HepG2 (cell line): ENCODE measurements at regions not wholly inside any gene's neighbourhood (a gene's known extent, or its start where the extent isn't known, plus 50 kb on each side); places are given as distances from the start of the nearest gene placed in this dataset.

Experiments
- ATAC-seq: fragments of 200-7000 bp; cut with Tn5 transposase; 3 replicates; pipeline ENCODE4 v1.9.1; 2020; ENCODE audit warnings: mild to moderate bottlenecking, moderate library complexity
- BruUV-seq: library from RNA; stranded (reverse); fragments of 400-500 nt; replicated peaks from 2 replicates; lab custom pipeline; 2021; lab: Mats Ljungman, UMichigan
- CTCF ChIA-PET: fragments of 300-600 bp; formaldehyde crosslinking; extraction: SDS; loops from one replicate; lab custom pipeline; 2021; ENCODE audit warnings: low total read pairs, inconsistent platforms, low intra/inter-chr PET ratio; lab: Yijun Ruan, JAX
- POLR2A ChIA-PET: fragments of 350-600 bp; sonication (Branson Sonifier 250); formaldehyde crosslinking; loops from one replicate; lab custom pipeline; 2020; ENCODE audit warnings: antibody characterized with exemption, inconsistent platforms; lab: Yijun Ruan, JAX
- DNase-seq: peaks from one replicate; pipeline ENCODE4 v3.0.0-alpha.2; 2015; ENCODE audit warnings: low spot score
- FAIRE-seq: peaks from 3 replicates; lab custom pipeline; 2011; peaks lifted over from hg19 to GRCh38; lab: Jason Lieb, UNC
- H2AFZ ChIP-seq: one replicate; pipeline ENCODE4 v1.6.1; 2011; ENCODE audit warnings: low read length, inconsistent platforms
- H3K27ac ChIP-seq: fragments of 300-600 bp; 3 replicates; pipeline ENCODE4 v1.8.0; 2011; ENCODE audit warnings: mixed run types, mild to moderate bottlenecking, mixed read lengths, low read length, inconsistent platforms; ENCODE audit not compliant: insufficient read depth; ENCODE audit errors: extremely low read length
- H3K27me3 ChIP-seq, 2 experiments: fragments of 200-600 bp in 1 of 2; 2 replicates in 1 of 2; 3 replicates in 1 of 2; pipeline versions ENCODE4 v1.6.0 to v1.8.0; 2011; ENCODE audit warnings: low read length in 2 of 2, mild to moderate bottlenecking in 2 of 2, moderate library complexity in 2 of 2, inconsistent platforms in 1 of 2; ENCODE audit not compliant: insufficient read depth in 2 of 2, control insufficient read depth in 1 of 2
- H3K36me3 ChIP-seq, 2 experiments: fragments of 200-600 bp in 1 of 2; replicated peaks in 1 of 2; 2 replicates in 1 of 2; 3 replicates in 1 of 2; pipeline versions ENCODE4 v1.5.1 to v1.8.0; 2011; ENCODE audit warnings: low read length in 2 of 2, inconsistent platforms in 1 of 2; ENCODE audit not compliant: insufficient read depth in 2 of 2, control insufficient read depth in 1 of 2
- H3K4me1 ChIP-seq: 2 replicates; pipeline ENCODE4 v1.5.1; 2012; ENCODE audit warnings: low read length, inconsistent platforms; ENCODE audit not compliant: insufficient read depth
- H3K4me2 ChIP-seq: 2 replicates; pipeline ENCODE4 v1.6.0; 2011; ENCODE audit warnings: low read depth, low read length, inconsistent platforms
- H3K4me3 ChIP-seq, 3 experiments: fragments of 200-600 bp in 1 of 3; sonication (generic), shearing (Covaris generic) in 1 of 3; replicated peaks in 1 of 3; 2 replicates each; pipeline ENCODE4 v1.5.1; 2011 to 2016; ENCODE audit warnings: low read length in 3 of 3, inconsistent platforms in 2 of 3, low read depth in 2 of 3, mild to moderate bottlenecking in 2 of 3, control low read depth in 1 of 3, mixed read lengths in 1 of 3; ENCODE audit not compliant: insufficient read depth in 1 of 3
- H3K79me2 ChIP-seq: one replicate; pipeline ENCODE4 v1.6.1; 2011; ENCODE audit warnings: low read length, inconsistent platforms; ENCODE audit not compliant: insufficient read depth
- H3K9ac ChIP-seq: 2 replicates; pipeline ENCODE4 v1.6.0; 2011; ENCODE audit warnings: mild to moderate bottlenecking, low read depth, low read length, inconsistent platforms; ENCODE audit not compliant: insufficient read depth
- H3K9me3 ChIP-seq: 2 replicates; pipeline ENCODE4 v1.5.1; 2012; ENCODE audit warnings: mild to moderate bottlenecking, low read length
- H4K20me1 ChIP-seq: 2 replicates; pipeline ENCODE4 v1.6.0; 2011; ENCODE audit warnings: inconsistent platforms, mild to moderate bottlenecking, low read length, moderate library complexity; ENCODE audit not compliant: insufficient read depth
- DNMT3B ChIP-seq: conservative IDR thresholded peaks from 2 replicates; pipeline ENCODE4 v1.6.1; 2016; ENCODE audit warnings: missing biosample characterization, control low read depth
- GABPB1 ChIP-seq: IDR thresholded peaks from 2 replicates; pipeline ENCODE4 v1.6.1; 2016; ENCODE audit warnings: mild to moderate bottlenecking, missing genetic modification reagents, moderate library complexity, missing compliant biosample characterization
- GZF1 ChIP-seq: sonication (generic); formaldehyde crosslinking; IDR thresholded peaks from 2 replicates; pipeline ENCODE4 v1.5.1; 2020; ENCODE audit warnings: mild to moderate bottlenecking, missing genetic modification reagents
- HNRNPUL1 ChIP-seq: fragments of 200-400 bp; formaldehyde crosslinking; IDR thresholded peaks from 2 replicates; pipeline ENCODE4 v1.6.1; 2017; ENCODE audit warnings: low read depth, mild to moderate bottlenecking, low read length, moderate library complexity
- MAFF ChIP-seq: IDR thresholded peaks from 2 replicates; pipeline ENCODE4 v1.6.1; 2011; ENCODE audit warnings: low read depth, low read length, improper control_type of control experiment
- NBN ChIP-seq: fragments of 450-650 bp; conservative IDR thresholded peaks from 2 replicates; pipeline ENCODE4 v1.6.1; 2017
- RCOR2 ChIP-seq: IDR thresholded peaks from 2 replicates; pipeline ENCODE4 v1.6.1; 2016; ENCODE audit warnings: missing biosample characterization, missing genetic modification reagents
- REXO4 ChIP-seq: sonication (generic); formaldehyde crosslinking; IDR thresholded peaks from 2 replicates; pipeline ENCODE4 v1.8.0; 2022; ENCODE audit warnings: missing genetic modification reagents, mild to moderate bottlenecking, borderline replicate concordance
- SALL1 ChIP-seq: sonication (generic); formaldehyde crosslinking; IDR thresholded peaks from 2 replicates; pipeline ENCODE4 v1.8.0; 2022; ENCODE audit warnings: mild to moderate bottlenecking, missing genetic modification reagents
- ZIK1 ChIP-seq: sonication (generic); formaldehyde crosslinking; IDR thresholded peaks from 2 replicates; pipeline ENCODE4 v1.5.0; 2020; ENCODE audit warnings: mild to moderate bottlenecking, low read depth, missing genetic modification reagents, borderline replicate concordance
- ZNF136 ChIP-seq: sonication (generic); formaldehyde crosslinking; IDR thresholded peaks from 2 replicates; pipeline ENCODE4 v1.8.1; 2022; ENCODE audit warnings: low read depth, mild to moderate bottlenecking, moderate library complexity, missing genetic modification reagents
- ZNF232 ChIP-seq: sonication (generic); formaldehyde crosslinking; IDR thresholded peaks from 2 replicates; pipeline ENCODE4 v1.4.0; 2020; ENCODE audit warnings: missing genetic modification reagents, borderline replicate concordance
- WGBS: methylation state at CpG from one replicate; pipeline ENCODE4 v1.1.6; 2017; ENCODE audit warnings: low lambda C conversion rate; 5-methylcytosine and 5-hydroxymethylcytosine counted together
- in situ Hi-C: cut with HindIII; loops from 2 replicates; pipeline ENCODE4 v1.10.0; 2017; ENCODE audit warnings: low pct_unique_long_range_greater_than_20kb; ENCODE audit not compliant: extremely low pct_ligation_motif_present
- intact Hi-C: fragments of 100-400 bp; cut with micrococcal nuclease; formaldehyde crosslinking; loops from one replicate; pipeline ENCODE4 v1.10.0; 2022; ENCODE audit not compliant: unreplicated experiment
- TF ChIP-seq, protein P1 (sequence below): sonication (generic); formaldehyde crosslinking; IDR thresholded peaks from 2 replicates; pipeline ENCODE4 v1.4.0; 2020; ENCODE audit warnings: missing genetic modification reagents
- TF ChIP-seq, protein P2 (sequence below): sonication (generic); formaldehyde crosslinking; IDR thresholded peaks from 2 replicates; pipeline ENCODE4 v1.4.0; 2020; ENCODE audit warnings: missing genetic modification reagents
- TF ChIP-seq, protein P3 (sequence below): sonication (generic); formaldehyde crosslinking; IDR thresholded peaks from 2 replicates; pipeline ENCODE4 v1.4.0; 2020; ENCODE audit warnings: missing genetic modification reagents

DNA sequence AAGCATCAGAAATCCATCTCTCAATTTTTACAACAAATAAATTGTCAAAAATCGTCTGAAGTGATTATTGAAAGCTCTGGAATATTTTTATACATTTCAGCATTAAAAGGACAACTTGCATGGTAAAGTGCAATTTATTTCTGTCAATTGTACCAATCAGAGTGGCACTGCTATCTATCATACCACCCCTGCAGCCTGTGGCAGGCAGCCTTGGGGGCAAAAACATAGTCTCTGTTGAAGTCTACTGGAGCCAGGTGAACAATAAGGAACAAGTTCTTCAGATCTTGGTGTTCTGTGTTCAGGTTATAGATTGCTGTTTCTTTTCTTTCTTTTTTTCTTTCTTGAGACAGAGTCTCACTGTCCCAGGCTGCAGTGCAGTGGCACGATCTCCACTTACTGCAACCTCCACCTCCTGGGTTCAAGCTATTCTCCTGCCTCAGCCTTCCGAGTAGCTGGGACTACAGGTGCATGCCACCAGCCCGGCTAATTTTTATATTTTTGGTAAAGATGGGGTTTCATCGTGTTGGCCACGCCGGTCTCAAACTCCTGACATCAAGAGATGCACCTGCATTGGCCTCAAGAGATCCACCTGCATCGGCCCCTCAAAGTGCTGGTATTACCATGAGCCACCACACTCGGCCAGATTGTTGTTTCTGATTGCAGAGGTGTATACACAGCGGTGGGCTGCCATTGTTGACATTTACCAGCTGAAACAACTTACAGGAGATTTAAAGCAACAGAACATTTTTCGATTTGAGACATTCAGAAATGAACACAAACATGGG, 629.6 kb downstream of the SLC16A7 start:
- WGBS: 19% methylated on average over 11 of the region's 11 CpGs
- Histone ChIP-seq H4K20me1 (no peaks in the 10 kb centered on the region), H3K27me3 (no peaks in the 10 kb centered on the region), H3K4me3 (no peak overlapping the region), H3K9ac (no peak overlapping the region), H3K4me1 (no peaks in the 10 kb centered on the region), H3K4me2 (no peak overlapping the region), H2AFZ (no peak overlapping the region), H3K9me3 (0 out of 2 replicates have a peak, but pooled peaks cover 4% of the 10 kb centered on the region), H3K27ac (no peak overlapping the region), H3K36me3 (no peaks in the 10 kb centered on the region), H3K79me2 (no peaks in the 10 kb centered on the region)
- intact Hi-C loops: no loop called here
- ATAC-seq (no peak), DNase-seq (no peak), FAIRE-seq (no peak)
- in situ Hi-C loops: no loop called here
- ChIA-PET CTCF (no interaction called here), POLR2A (no interaction called here)
- BruUV-seq: no TSS peak
- TF ChIP-seq ZIK1 (no peak), RCOR2 (CRISPR knock-in tag) (no peak), REXO4 (CRISPR knock-in tag) (no peak), SALL1 (CRISPR knock-in tag) (no peak), DNMT3B (CRISPR knock-in tag) (no peak), NBN (no peak), ZNF136 (CRISPR knock-in tag) (no peak), HNRNPUL1 (no peak), GABPB1 (CRISPR knock-in tag) (no peak), MAFF (no peak), GZF1 (CRISPR knock-in tag) (no peak), ZNF232 (CRISPR knock-in tag) (no peak)
- TF ChIP-seq, protein P1, sequence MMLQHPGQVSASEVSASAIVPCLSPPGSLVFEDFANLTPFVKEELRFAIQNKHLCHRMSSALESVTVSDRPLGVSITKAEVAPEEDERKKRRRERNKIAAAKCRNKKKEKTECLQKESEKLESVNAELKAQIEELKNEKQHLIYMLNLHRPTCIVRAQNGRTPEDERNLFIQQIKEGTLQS (CRISPR knock-in tag): no peak
- TF ChIP-seq, protein P2, sequence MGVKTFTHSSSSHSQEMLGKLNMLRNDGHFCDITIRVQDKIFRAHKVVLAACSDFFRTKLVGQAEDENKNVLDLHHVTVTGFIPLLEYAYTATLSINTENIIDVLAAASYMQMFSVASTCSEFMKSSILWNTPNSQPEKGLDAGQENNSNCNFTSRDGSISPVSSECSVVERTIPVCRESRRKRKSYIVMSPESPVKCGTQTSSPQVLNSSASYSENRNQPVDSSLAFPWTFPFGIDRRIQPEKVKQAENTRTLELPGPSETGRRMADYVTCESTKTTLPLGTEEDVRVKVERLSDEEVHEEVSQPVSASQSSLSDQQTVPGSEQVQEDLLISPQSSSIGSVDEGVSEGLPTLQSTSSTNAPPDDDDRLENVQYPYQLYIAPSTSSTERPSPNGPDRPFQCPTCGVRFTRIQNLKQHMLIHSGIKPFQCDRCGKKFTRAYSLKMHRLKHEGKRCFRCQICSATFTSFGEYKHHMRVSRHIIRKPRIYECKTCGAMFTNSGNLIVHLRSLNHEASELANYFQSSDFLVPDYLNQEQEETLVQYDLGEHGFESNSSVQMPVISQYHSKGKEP (CRISPR knock-in tag): no peak
- TF ChIP-seq, protein P3, sequence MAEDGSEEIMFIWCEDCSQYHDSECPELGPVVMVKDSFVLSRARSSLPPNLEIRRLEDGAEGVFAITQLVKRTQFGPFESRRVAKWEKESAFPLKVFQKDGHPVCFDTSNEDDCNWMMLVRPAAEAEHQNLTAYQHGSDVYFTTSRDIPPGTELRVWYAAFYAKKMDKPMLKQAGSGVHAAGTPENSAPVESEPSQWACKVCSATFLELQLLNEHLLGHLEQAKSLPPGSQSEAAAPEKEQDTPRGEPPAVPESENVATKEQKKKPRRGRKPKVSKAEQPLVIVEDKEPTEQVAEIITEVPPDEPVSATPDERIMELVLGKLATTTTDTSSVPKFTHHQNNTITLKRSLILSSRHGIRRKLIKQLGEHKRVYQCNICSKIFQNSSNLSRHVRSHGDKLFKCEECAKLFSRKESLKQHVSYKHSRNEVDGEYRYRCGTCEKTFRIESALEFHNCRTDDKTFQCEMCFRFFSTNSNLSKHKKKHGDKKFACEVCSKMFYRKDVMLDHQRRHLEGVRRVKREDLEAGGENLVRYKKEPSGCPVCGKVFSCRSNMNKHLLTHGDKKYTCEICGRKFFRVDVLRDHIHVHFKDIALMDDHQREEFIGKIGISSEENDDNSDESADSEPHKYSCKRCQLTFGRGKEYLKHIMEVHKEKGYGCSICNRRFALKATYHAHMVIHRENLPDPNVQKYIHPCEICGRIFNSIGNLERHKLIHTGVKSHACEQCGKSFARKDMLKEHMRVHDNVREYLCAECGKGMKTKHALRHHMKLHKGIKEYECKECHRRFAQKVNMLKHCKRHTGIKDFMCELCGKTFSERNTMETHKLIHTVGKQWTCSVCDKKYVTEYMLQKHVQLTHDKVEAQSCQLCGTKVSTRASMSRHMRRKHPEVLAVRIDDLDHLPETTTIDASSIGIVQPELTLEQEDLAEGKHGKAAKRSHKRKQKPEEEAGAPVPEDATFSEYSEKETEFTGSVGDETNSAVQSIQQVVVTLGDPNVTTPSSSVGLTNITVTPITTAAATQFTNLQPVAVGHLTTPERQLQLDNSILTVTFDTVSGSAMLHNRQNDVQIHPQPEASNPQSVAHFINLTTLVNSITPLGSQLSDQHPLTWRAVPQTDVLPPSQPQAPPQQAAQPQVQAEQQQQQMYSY (CRISPR knock-in tag): no peak
